Vagina (tissue), 2 donors: ENCODE measurements at regions not wholly inside any gene's neighbourhood (a gene's known extent, or its start where the extent isn't known, plus 50 kb on each side); places are given as distances from the start of the nearest gene placed in this dataset.

Experiments
- DNase-seq, 2 donors: peaks; one replicate each; pipeline ENCODE4 v3.0.0-alpha.2; 2017; ENCODE audit errors: extremely low spot score in 2 of 2
- H3K27ac ChIP-seq: fragments of 200-600 bp; sonication (generic); one replicate; pipeline ENCODE4 v1.5.1; 2019
- H3K27me3 ChIP-seq: fragments of 200-600 bp; sonication (generic); one replicate; pipeline ENCODE4 v1.5.1; 2019
- H3K36me3 ChIP-seq, 2 donors: fragments of 200-600 bp; sonication (generic); one replicate each; pipeline ENCODE4 v1.5.1; 2017 to 2019
- H3K4me1 ChIP-seq: fragments of 200-600 bp; sonication (generic); one replicate; pipeline ENCODE4 v1.5.1; 2019
- H3K4me3 ChIP-seq, 2 donors: fragments of 200-600 bp; sonication (generic); 1 replicate in 1 of 2; 2 replicates in 1 of 2; pipeline ENCODE4 v1.5.1; 2016 to 2019
- H3K9me3 ChIP-seq: fragments of 200-600 bp; sonication (generic); one replicate; pipeline ENCODE4 v1.5.1; 2019
- POLR2A ChIP-seq, 2 donors: fragments of 450-650 bp; IDR thresholded peaks; one replicate each; pipeline ENCODE4 v1.6.1; 2017; ENCODE audit warnings: antibody characterized with exemption in 2 of 2, mild to moderate bottlenecking in 2 of 2, moderate library complexity in 2 of 2
- POLR2AphosphoS5 ChIP-seq, 2 donors: sonication (generic); formaldehyde crosslinking; IDR thresholded peaks; one replicate each; pipeline ENCODE4 v1.9.0; 2017; ENCODE audit warnings: antibody characterized with exemption in 2 of 2, mild to moderate bottlenecking in 2 of 2, low read depth in 1 of 2; ENCODE audit not compliant: insufficient read depth in 1 of 2
- intact Hi-C: fragments of 100-400 bp; cut with DNase I; formaldehyde crosslinking; loops from one replicate; pipeline ENCODE4 v1.15.1; 2023
- TF ChIP-seq, protein P1 (sequence below), 3 experiments: fragments of 450-650 bp in 2 of 3; fragments of 200-600 bp in 1 of 3; sonication (generic) in 1 of 3; IDR thresholded peaks; one replicate each; pipeline ENCODE4 v1.5.1; 2017 to 2019; ENCODE audit warnings: antibody characterized with exemption in 3 of 3, mild to moderate bottlenecking in 2 of 3, moderate library complexity in 2 of 3

- no peaks in the 10 kb centered on the region for H3K9me3 ChIP-seq
- no peak overlapping the region for H3K27ac ChIP-seq
- DNase-seq, result no peak
- no peaks in the 10 kb centered on the region for H3K36me3 ChIP-seq
- no peak for TF ChIP-seq POLR2A (IDR thresholded peaks at IDR 0.05)
- TF ChIP-seq POLR2AphosphoS5 (IDR thresholded peaks at IDR 0.05; ENCODE audit: insufficient read depth in 1 of 2, low read depth in 1 of 2), result no peak
- TF ChIP-seq, protein P1, sequence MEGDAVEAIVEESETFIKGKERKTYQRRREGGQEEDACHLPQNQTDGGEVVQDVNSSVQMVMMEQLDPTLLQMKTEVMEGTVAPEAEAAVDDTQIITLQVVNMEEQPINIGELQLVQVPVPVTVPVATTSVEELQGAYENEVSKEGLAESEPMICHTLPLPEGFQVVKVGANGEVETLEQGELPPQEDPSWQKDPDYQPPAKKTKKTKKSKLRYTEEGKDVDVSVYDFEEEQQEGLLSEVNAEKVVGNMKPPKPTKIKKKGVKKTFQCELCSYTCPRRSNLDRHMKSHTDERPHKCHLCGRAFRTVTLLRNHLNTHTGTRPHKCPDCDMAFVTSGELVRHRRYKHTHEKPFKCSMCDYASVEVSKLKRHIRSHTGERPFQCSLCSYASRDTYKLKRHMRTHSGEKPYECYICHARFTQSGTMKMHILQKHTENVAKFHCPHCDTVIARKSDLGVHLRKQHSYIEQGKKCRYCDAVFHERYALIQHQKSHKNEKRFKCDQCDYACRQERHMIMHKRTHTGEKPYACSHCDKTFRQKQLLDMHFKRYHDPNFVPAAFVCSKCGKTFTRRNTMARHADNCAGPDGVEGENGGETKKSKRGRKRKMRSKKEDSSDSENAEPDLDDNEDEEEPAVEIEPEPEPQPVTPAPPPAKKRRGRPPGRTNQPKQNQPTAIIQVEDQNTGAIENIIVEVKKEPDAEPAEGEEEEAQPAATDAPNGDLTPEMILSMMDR (IDR thresholded peaks at IDR 0.05), result no peak
- H3K27me3 ChIP-seq, result no peaks in the 10 kb centered on the region
- H3K4me1 ChIP-seq, result no peaks in the 10 kb centered on the region
- no peak overlapping the region for H3K4me3 ChIP-seq
- intact Hi-C loops, result no loop called here
These were observed 343.2 kb upstream of the UMPS start for GRCh38 chr3:124386996-124387595.

DNA sequence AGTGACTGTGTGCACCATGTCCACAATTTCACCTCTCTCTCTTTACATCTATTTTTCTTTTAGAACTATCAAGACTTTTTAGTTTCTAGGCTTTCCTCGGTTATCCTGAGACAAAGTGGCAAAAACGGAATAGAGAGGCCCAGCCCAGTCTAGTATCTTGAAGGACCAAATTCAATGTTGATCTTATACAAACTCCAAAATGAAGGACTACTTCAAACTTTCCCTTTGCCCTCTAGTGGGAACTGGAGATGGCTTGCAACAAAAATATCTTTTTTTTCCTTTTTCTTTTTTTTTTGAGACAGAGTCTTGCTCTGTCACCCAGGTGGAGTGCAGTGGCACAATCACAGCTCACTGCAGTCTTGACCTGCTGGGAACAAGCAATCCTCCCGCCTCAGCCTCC lies 338.5 kb upstream of the UMPS start:
- H3K27me3 ChIP-seq, result no peaks in the 10 kb centered on the region
- no peak overlapping the region for H3K27ac ChIP-seq
- H3K4me3 ChIP-seq, result no peak overlapping the region
- no peak for DNase-seq
- intact Hi-C loops, result no loop called here
- H3K9me3 ChIP-seq, result no peaks in the 10 kb centered on the region
- H3K36me3 ChIP-seq, result no peaks in the 10 kb centered on the region
- no peaks in the 10 kb centered on the region for H3K4me1 ChIP-seq
- TF ChIP-seq, protein P1 (IDR thresholded peaks at IDR 0.05), result no peak
- TF ChIP-seq POLR2AphosphoS5 (IDR thresholded peaks at IDR 0.05; ENCODE audit: insufficient read depth in 1 of 2, low read depth in 1 of 2) (no peak), POLR2A (IDR thresholded peaks at IDR 0.05) (no peak)

- no peaks in the 10 kb centered on the region for H3K4me1 ChIP-seq
- H3K27ac ChIP-seq, result no peak overlapping the region
- no peak for TF ChIP-seq POLR2AphosphoS5 (IDR thresholded peaks at IDR 0.05; ENCODE audit: insufficient read depth in 1 of 2, low read depth in 1 of 2)
- TF ChIP-seq, protein P1 (IDR thresholded peaks at IDR 0.05), result no peak
- no peak for TF ChIP-seq POLR2A (IDR thresholded peaks at IDR 0.05)
- H3K27me3 ChIP-seq, result no peaks in the 10 kb centered on the region
- no peaks in the 10 kb centered on the region for H3K9me3 ChIP-seq
- intact Hi-C loops, result no loop called here
- DNase-seq, result no peak
- H3K36me3 ChIP-seq, result no peaks in the 10 kb centered on the region
- no peak overlapping the region for H3K4me3 ChIP-seq
These were observed 336.9 kb upstream of the UMPS start for GRCh38 chr3:124393340-124393739.

GRCh38 chr3:124395162-124395561 lies 335.1 kb upstream of the UMPS start:
- no peaks in the 10 kb centered on the region for H3K27me3 ChIP-seq
- no peak for TF ChIP-seq POLR2AphosphoS5 (IDR thresholded peaks at IDR 0.05; ENCODE audit: insufficient read depth in 1 of 2, low read depth in 1 of 2)
- TF ChIP-seq, protein P1 (IDR thresholded peaks at IDR 0.05), result no peak
- TF ChIP-seq POLR2A (IDR thresholded peaks at IDR 0.05), result no peak
- DNase-seq, result no peak
- intact Hi-C loops, result no loop called here
- H3K4me1 ChIP-seq, result no peaks in the 10 kb centered on the region
- H3K9me3 ChIP-seq, result no peaks in the 10 kb centered on the region
- H3K4me3 ChIP-seq, result no peak overlapping the region
- peak overlapping the region; percentile 43 for H3K27ac ChIP-seq
- H3K36me3 ChIP-seq, result peaks cover 0 to 6% of the 10 kb centered on the region in 2 donors

DNA sequence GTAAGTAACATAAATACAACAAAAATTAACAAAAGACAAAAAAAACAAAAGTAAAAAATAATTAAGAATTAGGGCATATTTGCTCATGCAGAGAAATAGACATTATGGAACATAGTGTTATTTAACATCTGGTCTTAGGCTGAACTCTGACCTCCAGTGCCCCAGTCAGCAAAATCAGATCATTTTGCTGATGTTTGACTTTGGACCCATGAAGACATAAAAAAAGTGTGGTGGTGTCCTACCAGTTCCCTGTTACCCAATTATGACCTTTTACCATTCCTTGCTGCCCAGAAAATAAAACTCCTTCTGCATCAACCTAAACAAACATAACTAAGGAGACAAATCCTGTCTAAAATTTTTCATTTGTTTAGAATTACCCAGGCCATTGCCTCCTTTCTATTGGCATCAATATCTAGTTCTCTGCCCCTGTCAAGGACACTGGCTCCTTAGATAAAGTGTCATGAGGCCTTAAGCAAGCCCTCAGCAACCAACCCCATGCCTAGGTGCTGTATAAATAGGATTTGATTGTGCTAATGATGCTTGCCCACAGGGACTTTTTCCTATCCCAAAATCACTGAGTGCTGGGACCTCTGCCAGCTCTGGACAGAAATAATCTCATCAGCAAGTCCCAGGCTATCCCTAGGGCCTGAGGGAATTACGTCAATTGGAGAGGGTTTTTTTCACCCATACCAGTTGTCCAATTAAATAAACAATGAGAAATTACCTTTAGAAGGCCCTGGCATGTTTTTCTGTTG lies 334.5 kb upstream of the UMPS start:
- Histone ChIP-seq H3K4me1 (no peaks in the 10 kb centered on the region), H3K36me3 (peaks cover 0 to 6% of the 10 kb centered on the region in 2 donors), H3K27ac (no peak overlapping the region), H3K9me3 (no peaks in the 10 kb centered on the region), H3K4me3 (no peak overlapping the region), H3K27me3 (no peaks in the 10 kb centered on the region)
- intact Hi-C loops, result no loop called here
- DNase-seq, result no peak
- TF ChIP-seq POLR2A (IDR thresholded peaks at IDR 0.05), result no peak
- TF ChIP-seq POLR2AphosphoS5 (IDR thresholded peaks at IDR 0.05; ENCODE audit: insufficient read depth in 1 of 2, low read depth in 1 of 2), result no peak
- TF ChIP-seq, protein P1 (IDR thresholded peaks at IDR 0.05), result no peak
